Limb (tissue), 2 donors: ENCODE measurements at regions not wholly inside any gene's neighbourhood (a gene's known extent, or its start where the extent isn't known, plus 50 kb on each side); places are given as distances from the start of the nearest gene placed in this dataset.

Experiments
- DNase-seq, 2 donors: peaks; one replicate each; pipeline ENCODE4 v3.0.0-alpha.2; 2016; ENCODE audit errors: extremely low spot score in 2 of 2

- no peak for DNase-seq
These were observed 87.7 kb downstream of the MACIR start for GRCh38 chr5:103346162-103346748.

GRCh38 chr5:103345461-103345860 lies 86.9 kb downstream of the MACIR start:
- DNase-seq = no peak

GRCh38 chr5:103340717-103341388 lies 82.3 kb downstream of the MACIR start:
- DNase-seq = no peak

- no peak for DNase-seq
These were observed 81.6 kb downstream of the MACIR start for GRCh38 chr5:103340132-103340531.

GRCh38 chr5:103336941-103337340 lies 78.4 kb downstream of the MACIR start:
- no peak for DNase-seq

- no peak for DNase-seq
These were observed 74.8 kb downstream of the MACIR start for GRCh38 chr5:103333376-103333775.

- DNase-seq = no peak
These were observed 72.3 kb downstream of the MACIR start for GRCh38 chr5:103330875-103331274.
